Calu3 (cell line): ENCODE measurements at regions not wholly inside any gene's neighbourhood (a gene's known extent, or its start where the extent isn't known, plus 50 kb on each side); places are given as distances from the start of the nearest gene placed in this dataset.

Experiments
- BruUV-seq: library from RNA; stranded (reverse); fragments of 400-500 nt; replicated peaks from 2 replicates; lab custom pipeline; 2021; lab: Mats Ljungman, UMichigan
- CTCF ChIA-PET: fragments of 300-600 bp; sonication (Branson Sonifier 250); formaldehyde crosslinking; loops from one replicate; lab custom pipeline; 2022; ENCODE audit warnings: antibody characterized with exemption; lab: Charles Lee
- DNase-seq: peaks from one replicate; pipeline ENCODE4 v3.0.0; 2022
- H3K27ac Mint-ChIP-seq: one replicate; pipeline ENCODE4 v1.8.0; 2022; ENCODE audit warnings: mixed read lengths; ENCODE audit not compliant: unreplicated experiment
- H3K27me3 Mint-ChIP-seq: one replicate; pipeline ENCODE4 v1.8.0; 2022; ENCODE audit warnings: mixed read lengths; ENCODE audit not compliant: unreplicated experiment
- H3K36me3 Mint-ChIP-seq: one replicate; pipeline ENCODE4 v1.8.0; 2022; ENCODE audit warnings: mild to moderate bottlenecking, moderate library complexity, mixed read lengths; ENCODE audit not compliant: insufficient read depth, unreplicated experiment
- H3K4me1 Mint-ChIP-seq: one replicate; pipeline ENCODE4 v1.8.0; 2022; ENCODE audit warnings: mild to moderate bottlenecking, low read depth, mixed read lengths; ENCODE audit not compliant: unreplicated experiment
- H3K4me3 Mint-ChIP-seq: one replicate; pipeline ENCODE4 v1.8.0; 2022; ENCODE audit warnings: mild to moderate bottlenecking, low read depth, moderate library complexity, mixed read lengths; ENCODE audit not compliant: unreplicated experiment
- H3K9me3 Mint-ChIP-seq: one replicate; pipeline ENCODE4 v1.8.0; 2022; ENCODE audit warnings: low read depth, mixed read lengths; ENCODE audit not compliant: unreplicated experiment
- CTCF ChIP-seq: fragments of 200-600 bp; IDR thresholded peaks from one replicate; pipeline ENCODE4 v1.8.0; 2022; ENCODE audit warnings: antibody characterized with exemption; ENCODE audit not compliant: unreplicated experiment
- intact Hi-C: fragments of 100-400 bp; cut with micrococcal nuclease; formaldehyde crosslinking; loops from one replicate; pipeline ENCODE4 v1.10.0; 2022; ENCODE audit not compliant: unreplicated experiment

DNA sequence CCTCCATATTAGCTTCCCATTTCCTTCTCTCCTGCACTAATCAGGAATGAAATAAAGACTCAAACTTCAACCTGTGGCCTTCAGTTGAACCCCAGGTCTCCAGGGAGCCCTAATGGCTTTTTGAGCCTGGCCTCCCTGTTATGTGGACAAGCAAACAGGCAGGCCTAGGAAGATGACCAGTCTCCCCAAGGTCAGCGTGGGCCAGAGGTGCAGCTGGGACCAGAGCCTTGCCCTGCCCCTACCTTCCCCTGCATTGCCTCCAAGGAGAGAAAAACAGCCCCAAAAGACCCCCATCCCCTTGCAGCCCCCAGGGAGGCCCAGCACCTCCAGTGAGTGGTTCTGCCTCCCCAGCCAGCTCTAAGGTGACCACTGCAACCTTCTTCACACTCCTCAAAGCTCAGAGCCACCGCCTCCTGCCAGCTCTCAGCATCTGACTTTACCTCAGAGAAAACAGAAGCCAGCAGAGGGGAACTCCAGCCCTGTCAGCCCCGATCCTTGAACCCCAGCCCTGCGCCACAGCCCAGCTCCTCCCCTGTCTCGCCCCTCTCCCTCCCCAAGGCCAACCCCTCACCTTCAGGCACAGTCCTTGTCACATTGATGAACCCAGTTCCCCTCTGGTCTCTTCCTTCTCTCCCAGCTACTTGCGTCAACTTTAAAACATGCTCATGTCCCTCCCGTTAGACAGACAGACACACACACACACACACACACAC, 59.5 kb upstream of the ID2 start:
- Mint-ChIP-seq H3K9me3 (no peaks in the 10 kb centered on the region), H3K27me3 (no peaks in the 10 kb centered on the region), H3K4me1 (peaks cover 28% of the 10 kb centered on the region), H3K36me3 (no peaks in the 10 kb centered on the region), H3K27ac (no peak overlapping the region), H3K4me3 (no peak overlapping the region)
- no peak for TF ChIP-seq CTCF
- no TSS peak for BruUV-seq
- CTCF ChIA-PET, result interaction anchor here (0.6 kb wide), 1 partner anchor 1110 kb away, joined by 3 read pairs; no protein-coding TSS in a partner anchor
- intact Hi-C loops, result no loop called here
- no peak for DNase-seq

- CTCF ChIA-PET, result no interaction called here
- no peak for TF ChIP-seq CTCF
- no peak for DNase-seq
- no TSS peak for BruUV-seq
- Mint-ChIP-seq H3K9me3 (no peaks in the 10 kb centered on the region), H3K4me1 (peaks cover 32% of the 10 kb centered on the region), H3K4me3 (no peak overlapping the region), H3K27me3 (no peaks in the 10 kb centered on the region), H3K36me3 (no peaks in the 10 kb centered on the region), H3K27ac (no peak overlapping the region)
- intact Hi-C loops, result no loop called here
These were observed 58.9 kb upstream of the ID2 start for GRCh38 chr2:8622924-8623465.

GRCh38 chr2:8623576-8623957, 58.3 kb upstream of the ID2 start:
- Mint-ChIP-seq H3K27ac (no peak overlapping the region), H3K4me3 (no peak overlapping the region), H3K4me1 (peaks cover 38% of the 10 kb centered on the region), H3K36me3 (peaks cover 5% of the 10 kb centered on the region), H3K27me3 (no peaks in the 10 kb centered on the region), H3K9me3 (no peaks in the 10 kb centered on the region)
- no TSS peak for BruUV-seq
- DNase-seq, result no peak
- intact Hi-C loops, result no loop called here
- CTCF ChIA-PET, result no interaction called here
- no peak for TF ChIP-seq CTCF

DNA sequence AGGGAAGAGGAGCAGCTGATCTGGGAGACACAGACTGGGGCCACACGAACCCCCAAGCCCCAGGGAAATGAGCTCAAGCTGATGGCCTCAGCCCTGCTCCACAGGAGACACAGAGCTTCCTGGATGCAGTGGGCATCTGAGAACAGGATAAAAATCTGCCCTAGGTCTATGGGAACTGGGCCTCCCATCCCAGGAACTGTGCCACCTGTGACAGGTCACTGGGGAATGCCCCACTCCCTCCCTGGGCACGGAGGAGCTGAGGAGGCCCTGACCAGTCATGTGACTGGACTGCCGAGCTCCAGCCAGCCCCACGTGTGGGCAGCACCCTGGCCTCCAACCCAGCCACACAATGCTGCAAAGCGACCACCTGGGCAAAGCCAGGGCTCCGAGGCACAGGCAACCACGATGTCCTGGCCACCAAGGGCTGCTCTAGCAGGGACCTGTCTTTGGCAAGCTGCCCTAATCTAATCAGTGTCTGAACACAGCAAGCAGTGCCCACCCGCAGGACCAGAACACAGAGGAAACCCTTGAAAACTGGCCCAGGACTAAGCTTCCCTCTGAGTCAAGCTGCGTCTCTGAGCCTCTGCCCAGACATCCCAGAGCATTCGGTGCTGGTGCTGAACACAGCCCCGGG, 57.8 kb upstream of the ID2 start:
- intact Hi-C loops, result no loop called here
- Mint-ChIP-seq H3K27ac (no peak overlapping the region), H3K4me1 (peaks cover 43% of the 10 kb centered on the region)

More for the DNA sequence above, 57.8 kb upstream of the ID2 start:
- no peaks in the 10 kb centered on the region for H3K27me3 Mint-ChIP-seq
- BruUV-seq, result no TSS peak
- no peak for DNase-seq
- H3K36me3 Mint-ChIP-seq, result peaks cover 9% of the 10 kb centered on the region
- H3K9me3 Mint-ChIP-seq, result no peaks in the 10 kb centered on the region
- CTCF ChIA-PET, result no interaction called here
- TF ChIP-seq CTCF, result no peak
- no peak overlapping the region for H3K4me3 Mint-ChIP-seq
